Activated CD4-positive, alpha-beta memory T cell treated with anti-CD3 and anti-CD28 coated beads, Interleukin-2, amount 10 ng/mL, durations not matched to agents 7 days and 5 days (primary cell): ENCODE measurements at regions not wholly inside any gene's neighbourhood (a gene's known extent, or its start where the extent isn't known, plus 50 kb on each side); places are given as distances from the start of the nearest gene placed in this dataset.

Experiments
- CTCF ChIA-PET: fragments of 350-600 bp; sonication (Branson Sonifier 250); formaldehyde crosslinking; loops from one replicate; lab custom pipeline; 2021; ENCODE audit warnings: antibody characterized with exemption, inconsistent platforms; lab: Charles Lee
- POLR2A ChIA-PET: fragments of 350-600 bp; sonication (Branson Sonifier 250); formaldehyde crosslinking; loops from one replicate; lab custom pipeline; 2021; ENCODE audit warnings: antibody characterized with exemption; lab: Charles Lee
- DNase-seq: peaks from one replicate; pipeline ENCODE4 v3.0.0-alpha.2; 2020
- H3K27ac Mint-ChIP-seq: one replicate; pipeline ENCODE4 v1.8.0; 2021; ENCODE audit warnings: mild to moderate bottlenecking, mixed read lengths
- H3K27me3 Mint-ChIP-seq: one replicate; pipeline ENCODE4 v1.8.0; 2021; ENCODE audit warnings: mixed read lengths
- H3K36me3 Mint-ChIP-seq: one replicate; pipeline ENCODE4 v1.8.0; 2021; ENCODE audit warnings: low read depth, mixed read lengths
- H3K4me1 Mint-ChIP-seq: one replicate; pipeline ENCODE4 v1.8.0; 2021; ENCODE audit warnings: mixed read lengths
- H3K4me3 Mint-ChIP-seq: one replicate; pipeline ENCODE4 v1.8.0; 2021; ENCODE audit warnings: mild to moderate bottlenecking, mixed read lengths
- H3K9me3 Mint-ChIP-seq: one replicate; pipeline ENCODE4 v1.8.0; 2021; ENCODE audit warnings: mixed read lengths

DNA sequence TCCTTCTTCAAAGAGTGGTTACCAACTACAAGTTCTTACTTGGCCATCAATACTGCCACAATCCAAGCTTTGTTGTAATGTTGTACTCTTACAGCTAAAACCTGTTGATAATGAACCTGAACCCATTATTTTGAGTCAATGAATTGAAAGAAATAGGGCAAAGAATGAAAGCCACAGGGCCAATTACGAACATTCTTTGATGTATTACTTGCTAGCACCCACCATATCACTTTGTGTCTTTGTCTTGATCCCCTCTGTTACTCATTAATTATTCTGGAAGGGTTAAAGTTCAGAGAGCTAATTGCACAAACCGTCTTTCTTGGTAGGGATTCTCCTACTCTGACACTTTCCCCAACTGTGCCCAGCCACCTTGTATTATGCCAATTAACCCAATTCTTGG, 53.2 kb upstream of the TFEC start:
- Mint-ChIP-seq H3K4me3 (no peak overlapping the region), H3K4me1 (no peaks in the 10 kb centered on the region), H3K36me3 (no peaks in the 10 kb centered on the region), H3K27me3 (no peaks in the 10 kb centered on the region), H3K9me3 (no peaks in the 10 kb centered on the region), H3K27ac (no peak overlapping the region)
- no peak for DNase-seq
- POLR2A ChIA-PET: interaction anchor here (0.5 kb wide), 1 partner anchor 405 kb away, joined by 3 read pairs; no protein-coding TSS in a partner anchor
- CTCF ChIA-PET: no interaction called here

DNA sequence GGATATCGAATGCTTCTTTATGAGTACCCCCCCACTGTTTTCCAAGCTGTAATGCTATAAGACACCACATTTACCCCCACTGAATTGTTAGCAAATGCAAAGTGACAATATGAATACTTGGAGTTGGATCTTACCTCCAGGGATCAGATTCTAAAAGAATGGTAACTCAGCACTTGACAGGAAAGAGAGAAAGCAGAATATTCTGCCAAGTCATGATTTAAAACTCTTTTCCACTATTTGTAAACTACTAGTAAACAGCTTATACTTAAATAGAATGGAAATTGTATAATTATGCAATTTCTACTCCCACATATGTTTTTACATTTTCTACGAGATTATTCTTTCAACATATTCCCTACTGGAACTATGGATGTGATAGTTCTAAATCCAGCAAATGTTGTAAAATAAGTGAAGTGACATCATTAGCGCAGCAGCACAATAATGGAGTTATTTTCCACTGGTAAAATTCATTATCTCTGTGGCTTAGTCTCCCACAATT, 56.0 kb upstream of the TFEC start:
- H3K4me1 Mint-ChIP-seq: no peaks in the 10 kb centered on the region
- ChIA-PET CTCF (no interaction called here), POLR2A (no interaction called here)

DNA sequence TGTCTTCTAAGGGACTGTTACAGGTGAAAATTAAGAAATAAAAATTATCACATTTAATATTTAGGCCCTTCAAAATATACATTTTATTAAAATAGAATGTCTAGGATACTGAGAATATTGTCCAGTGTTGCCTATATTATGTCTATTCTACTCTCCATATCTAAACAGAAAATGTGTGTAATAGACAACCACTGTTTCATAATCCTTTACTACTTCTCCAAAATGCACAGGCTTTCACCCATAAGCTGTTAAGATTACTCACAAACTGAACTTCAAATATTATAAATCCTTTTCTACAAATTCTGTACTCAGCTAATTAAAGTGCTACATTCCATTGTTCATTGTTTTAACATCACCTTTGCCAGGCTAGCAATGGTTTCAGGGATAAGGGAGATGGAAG, 56.7 kb upstream of the TFEC start:
- Mint-ChIP-seq H3K4me1 (no peaks in the 10 kb centered on the region), H3K4me3 (no peak overlapping the region), H3K27me3 (peaks cover 1% of the 10 kb centered on the region), H3K9me3 (no peaks in the 10 kb centered on the region), H3K36me3 (no peaks in the 10 kb centered on the region), H3K27ac (no peak overlapping the region)
- CTCF ChIA-PET: no interaction called here
- POLR2A ChIA-PET: no interaction called here
- no peak for DNase-seq

More for the DNA sequence above, 56.0 kb upstream of the TFEC start:
- no peak for DNase-seq
- H3K36me3 Mint-ChIP-seq: no peaks in the 10 kb centered on the region
- H3K4me3 Mint-ChIP-seq: no peak overlapping the region
- peaks cover 1% of the 10 kb centered on the region for H3K27me3 Mint-ChIP-seq
- no peaks in the 10 kb centered on the region for H3K9me3 Mint-ChIP-seq
- no peak overlapping the region for H3K27ac Mint-ChIP-seq

DNA sequence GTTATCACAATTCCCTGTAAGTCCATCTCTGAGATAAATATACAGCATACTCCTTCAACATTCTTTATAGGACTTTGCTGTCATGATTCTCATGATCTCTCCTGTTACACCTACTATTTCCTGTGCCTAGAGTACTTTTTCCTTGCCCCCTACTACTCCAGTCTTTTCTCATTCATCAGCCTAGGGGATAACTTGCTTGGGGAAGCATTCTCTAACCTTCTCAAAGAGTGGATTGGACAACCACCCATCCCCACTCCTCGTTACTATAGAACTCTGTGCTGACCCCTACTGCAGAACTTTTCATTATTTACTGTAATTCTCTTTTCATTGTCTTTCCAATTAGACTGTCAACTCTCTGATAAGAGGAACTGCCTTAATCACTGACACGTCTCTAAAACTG, 57.4 kb upstream of the TFEC start:
- ChIA-PET POLR2A (no interaction called here), CTCF (no interaction called here)
- Mint-ChIP-seq H3K9me3 (no peaks in the 10 kb centered on the region), H3K4me1 (no peaks in the 10 kb centered on the region), H3K27ac (no peak overlapping the region), H3K4me3 (no peak overlapping the region), H3K36me3 (no peaks in the 10 kb centered on the region), H3K27me3 (peaks cover 1% of the 10 kb centered on the region)
- DNase-seq: no peak

DNA sequence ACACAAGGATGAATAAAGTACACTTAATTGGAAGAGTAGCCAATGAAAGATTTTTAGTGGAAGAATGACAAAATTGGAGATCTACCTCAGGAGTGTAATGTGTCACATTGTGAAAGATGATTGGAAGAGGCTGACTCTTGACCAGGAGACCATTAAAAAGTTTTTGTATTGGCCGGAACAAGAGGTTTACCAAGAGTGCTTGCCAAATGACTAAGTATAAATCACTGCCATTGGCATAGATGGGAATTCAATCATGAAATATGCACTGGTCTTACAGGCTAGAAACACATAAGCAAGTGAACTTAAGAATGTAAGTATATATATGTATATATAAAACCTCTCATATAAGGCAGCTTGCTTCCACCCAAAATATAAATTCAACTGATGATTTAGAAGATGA, 58.7 kb upstream of the TFEC start:
- Mint-ChIP-seq H3K27ac (no peak overlapping the region), H3K4me1 (no peaks in the 10 kb centered on the region), H3K9me3 (no peaks in the 10 kb centered on the region), H3K36me3 (no peaks in the 10 kb centered on the region), H3K4me3 (no peak overlapping the region), H3K27me3 (peaks cover 1% of the 10 kb centered on the region)
- ChIA-PET CTCF (no interaction called here), POLR2A (no interaction called here)
- no peak for DNase-seq

DNA sequence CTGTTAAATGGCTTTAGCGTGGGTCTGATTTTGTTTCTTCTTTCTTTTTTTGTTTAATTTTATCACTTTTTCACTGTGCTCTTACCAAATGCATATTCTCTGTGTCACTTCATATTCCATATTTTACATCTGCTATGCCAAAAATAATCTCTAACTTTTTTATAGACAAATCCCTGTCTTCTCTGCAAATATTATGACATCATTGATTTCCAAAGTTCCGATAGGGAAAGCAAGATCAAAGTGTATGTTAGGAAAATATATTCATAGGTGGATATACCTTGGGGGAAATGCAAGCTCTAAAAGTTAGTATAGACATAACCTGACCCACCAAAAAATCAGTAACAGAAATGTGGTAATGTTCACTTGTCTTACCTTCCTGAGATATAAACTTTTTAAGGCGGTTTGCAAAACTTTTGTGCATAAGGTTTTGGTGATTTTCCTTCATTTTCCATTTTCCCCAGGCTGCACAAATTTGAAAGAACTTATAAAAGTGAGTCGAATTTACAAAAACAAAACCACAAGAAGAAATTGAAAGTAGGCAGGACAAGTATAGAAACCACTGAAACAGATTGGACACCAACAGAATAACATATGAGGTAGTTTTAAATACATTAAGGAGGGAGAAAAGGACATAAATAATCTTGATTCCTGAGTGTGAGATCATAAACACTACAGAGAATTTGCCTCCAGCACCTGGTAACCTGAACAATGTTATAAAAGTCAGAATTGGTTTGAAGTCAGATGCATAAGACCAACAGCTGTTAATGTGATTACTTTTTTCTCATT, 63.1 kb upstream of the TFEC start:
- no peak for DNase-seq
- ChIA-PET CTCF (no interaction called here), POLR2A (no interaction called here)
- Mint-ChIP-seq H3K36me3 (no peaks in the 10 kb centered on the region), H3K27ac (no peak overlapping the region), H3K9me3 (no peaks in the 10 kb centered on the region), H3K4me1 (no peaks in the 10 kb centered on the region), H3K27me3 (peaks cover 1% of the 10 kb centered on the region), H3K4me3 (no peak overlapping the region)

DNA sequence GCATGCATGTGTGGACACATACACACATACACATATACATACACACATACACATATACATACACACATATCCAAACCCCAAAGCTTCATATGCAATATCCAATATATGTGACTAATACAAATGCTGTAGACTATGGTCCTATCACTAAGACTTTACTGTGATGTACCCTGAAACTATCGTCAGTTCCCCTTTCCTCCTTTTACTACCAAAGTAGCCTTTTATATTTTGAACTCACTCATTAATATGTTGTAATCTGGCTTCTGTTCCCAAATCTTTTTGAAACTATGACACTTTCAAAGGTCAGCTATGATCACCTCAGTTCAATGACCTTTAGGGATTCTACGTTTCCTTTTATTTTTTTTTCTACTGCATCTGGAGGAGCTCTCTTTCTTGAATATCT, 64.8 kb upstream of the TFEC start:
- no peak for DNase-seq
- Mint-ChIP-seq H3K9me3 (no peaks in the 10 kb centered on the region), H3K27ac (no peak overlapping the region), H3K4me3 (no peak overlapping the region), H3K36me3 (no peaks in the 10 kb centered on the region), H3K4me1 (no peaks in the 10 kb centered on the region), H3K27me3 (no peaks in the 10 kb centered on the region)
- POLR2A ChIA-PET: no interaction called here
- CTCF ChIA-PET: no interaction called here

DNA sequence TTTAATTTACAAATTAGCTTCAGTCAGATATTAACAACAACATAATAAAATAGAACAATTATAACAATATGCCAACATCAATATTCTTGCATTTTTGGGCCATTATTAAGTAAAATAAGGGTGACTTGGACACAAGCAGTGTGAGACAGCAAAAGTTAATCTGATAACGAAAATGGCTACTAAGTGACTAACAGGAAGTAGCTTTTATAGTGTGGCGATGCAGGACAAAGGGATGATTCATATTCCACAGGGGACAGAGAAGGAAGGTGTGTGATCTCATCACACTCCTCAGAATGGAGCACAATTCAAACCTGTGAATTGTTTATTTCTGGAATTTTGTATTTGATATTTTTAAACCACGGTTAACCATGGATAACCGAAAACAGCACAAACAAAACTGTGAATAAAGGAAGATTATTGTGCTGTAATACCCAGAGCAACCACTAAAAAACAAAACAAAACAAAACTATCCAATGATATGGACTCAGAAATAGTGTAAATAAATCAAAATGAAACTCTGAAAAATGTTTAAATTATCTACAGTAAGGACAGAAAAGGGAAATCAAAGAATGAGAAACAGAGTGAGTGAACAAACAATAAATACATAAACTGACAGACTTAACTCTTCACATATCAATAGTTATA, 66.9 kb upstream of the TFEC start:
- H3K27ac Mint-ChIP-seq: no peak overlapping the region
- no peaks in the 10 kb centered on the region for H3K36me3 Mint-ChIP-seq
- ChIA-PET POLR2A (no interaction called here), CTCF (interaction anchor here (1.0 kb wide), 1 partner anchor 35 kb away, joined by 3 read pairs; no protein-coding TSS in a partner anchor)
- H3K27me3 Mint-ChIP-seq: peaks cover 10% of the 10 kb centered on the region
- no peaks in the 10 kb centered on the region for H3K4me1 Mint-ChIP-seq
- no peaks in the 10 kb centered on the region for H3K9me3 Mint-ChIP-seq
- DNase-seq: no peak
- no peak overlapping the region for H3K4me3 Mint-ChIP-seq

DNA sequence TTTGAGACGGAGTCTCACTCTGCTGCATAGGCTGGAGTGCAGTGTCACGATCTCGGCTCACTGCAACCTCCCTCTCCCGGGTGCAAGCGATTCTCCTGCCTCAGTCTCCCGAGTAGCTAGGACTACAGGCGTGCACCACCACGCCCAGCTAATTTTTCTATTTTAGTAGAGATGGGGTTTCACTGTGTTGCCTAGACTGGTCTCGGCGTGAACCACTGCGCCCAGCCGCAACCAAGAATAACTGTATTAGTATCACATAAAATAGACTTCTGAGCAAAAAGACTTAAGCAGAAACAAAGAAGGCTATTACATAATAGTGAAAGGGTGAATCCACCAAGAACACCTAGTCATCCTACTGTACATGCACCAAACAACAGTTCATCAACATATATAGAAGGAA, 67.6 kb upstream of the TFEC start:
- Mint-ChIP-seq H3K9me3 (no peaks in the 10 kb centered on the region), H3K4me3 (no peak overlapping the region), H3K27ac (no peak overlapping the region), H3K4me1 (no peaks in the 10 kb centered on the region), H3K36me3 (no peaks in the 10 kb centered on the region), H3K27me3 (peaks cover 15% of the 10 kb centered on the region)
- ChIA-PET POLR2A (no interaction called here), CTCF (no interaction called here)
- no peak for DNase-seq

DNA sequence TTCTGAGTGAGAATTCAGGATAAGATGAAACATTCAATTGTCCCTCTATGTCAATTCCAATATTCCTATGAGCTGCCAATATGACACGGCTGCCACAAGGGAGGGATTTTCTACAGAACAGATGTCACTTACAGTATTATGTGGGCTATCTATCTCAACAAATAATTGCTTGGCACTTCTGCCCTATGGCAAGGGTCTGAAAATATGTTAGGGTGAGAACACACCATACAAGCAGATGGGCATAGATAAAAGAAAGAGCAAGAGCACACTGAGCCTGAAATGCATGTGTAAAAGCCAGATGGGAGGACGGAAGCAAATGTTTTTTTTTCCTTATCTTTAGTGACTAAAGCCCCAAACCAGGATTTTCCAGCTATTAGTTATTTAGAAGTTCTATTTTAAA, 70.1 kb upstream of the TFEC start:
- no peak for DNase-seq
- Mint-ChIP-seq H3K4me1 (no peaks in the 10 kb centered on the region), H3K27me3 (peaks cover 20% of the 10 kb centered on the region), H3K36me3 (no peaks in the 10 kb centered on the region), H3K27ac (no peak overlapping the region), H3K4me3 (no peak overlapping the region), H3K9me3 (no peaks in the 10 kb centered on the region)
- CTCF ChIA-PET: no interaction called here
- POLR2A ChIA-PET: no interaction called here

DNA sequence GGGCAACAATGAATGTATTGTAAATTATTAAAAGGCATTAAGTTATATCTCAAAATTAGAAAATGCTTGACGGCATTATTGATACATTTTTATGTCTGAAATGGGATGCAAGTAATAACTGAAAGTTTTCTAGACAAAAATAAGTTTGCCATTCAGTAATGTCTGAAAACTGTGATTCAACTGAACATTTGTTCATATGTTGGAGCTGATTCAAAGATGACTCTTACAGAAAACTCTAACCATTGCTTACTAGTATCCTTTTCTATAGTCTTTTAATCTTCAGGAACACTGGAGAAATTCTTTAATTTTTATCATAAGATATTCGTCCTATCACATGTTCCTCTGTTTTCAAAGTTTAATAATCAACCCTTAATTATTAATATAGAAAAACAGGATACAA, 71.1 kb upstream of the TFEC start:
- Mint-ChIP-seq H3K27ac (no peak overlapping the region), H3K9me3 (no peaks in the 10 kb centered on the region), H3K4me1 (no peaks in the 10 kb centered on the region), H3K27me3 (peaks cover 23% of the 10 kb centered on the region), H3K4me3 (no peak overlapping the region), H3K36me3 (no peaks in the 10 kb centered on the region)
- no peak for DNase-seq
- CTCF ChIA-PET: no interaction called here
- POLR2A ChIA-PET: no interaction called here

DNA sequence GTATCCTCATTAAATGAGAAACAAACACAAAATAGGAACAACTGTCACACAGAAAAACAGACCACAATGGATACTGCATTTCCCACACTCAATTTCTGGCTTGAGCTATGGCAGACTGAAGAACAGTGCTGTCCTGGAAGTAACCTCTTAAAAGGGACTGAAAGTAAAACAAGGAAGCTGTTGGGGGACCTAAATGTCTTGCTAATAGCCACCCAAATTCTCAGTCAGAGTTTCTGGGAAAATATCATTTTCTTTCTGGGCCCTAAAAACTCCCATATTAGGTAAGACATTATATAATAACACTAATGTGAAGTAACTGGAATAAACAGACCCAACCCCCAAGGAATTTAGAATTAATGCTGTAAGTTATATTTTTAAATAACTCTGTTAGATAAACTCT, 80.9 kb upstream of the TFEC start:
- no peaks in the 10 kb centered on the region for H3K9me3 Mint-ChIP-seq
- ChIA-PET POLR2A (no interaction called here), CTCF (no interaction called here)
- no peaks in the 10 kb centered on the region for H3K36me3 Mint-ChIP-seq
- H3K4me3 Mint-ChIP-seq: no peak overlapping the region
- H3K27me3 Mint-ChIP-seq: peaks cover 10% of the 10 kb centered on the region
- H3K4me1 Mint-ChIP-seq: no peaks in the 10 kb centered on the region
- DNase-seq: no peak
- H3K27ac Mint-ChIP-seq: no peak overlapping the region

DNA sequence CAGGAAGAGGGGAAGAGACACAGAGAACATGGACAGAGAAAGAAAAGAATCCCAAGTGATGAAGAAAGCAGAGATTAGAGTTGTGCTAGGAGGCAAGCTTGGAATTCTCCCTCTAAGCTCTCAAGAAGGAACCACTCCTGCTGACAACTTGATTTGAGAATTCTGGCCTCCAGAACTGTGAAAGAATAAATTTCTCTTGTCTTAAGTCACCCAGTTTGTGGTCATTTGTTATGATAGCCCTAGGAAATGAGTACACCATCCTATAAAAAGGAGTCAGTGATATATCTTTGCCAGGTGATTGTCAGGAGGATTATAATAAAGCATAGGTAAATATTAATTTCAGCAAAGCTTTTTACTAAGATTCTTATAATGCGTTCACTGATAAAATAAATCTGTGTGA, 82.7 kb upstream of the TFEC start:
- no peak overlapping the region for H3K27ac Mint-ChIP-seq
- ChIA-PET CTCF (no interaction called here), POLR2A (no interaction called here)
- H3K4me1 Mint-ChIP-seq: no peaks in the 10 kb centered on the region
- peaks cover 18% of the 10 kb centered on the region for H3K27me3 Mint-ChIP-seq
- no peak for DNase-seq
- no peaks in the 10 kb centered on the region for H3K9me3 Mint-ChIP-seq
- H3K4me3 Mint-ChIP-seq: no peak overlapping the region
- no peaks in the 10 kb centered on the region for H3K36me3 Mint-ChIP-seq

DNA sequence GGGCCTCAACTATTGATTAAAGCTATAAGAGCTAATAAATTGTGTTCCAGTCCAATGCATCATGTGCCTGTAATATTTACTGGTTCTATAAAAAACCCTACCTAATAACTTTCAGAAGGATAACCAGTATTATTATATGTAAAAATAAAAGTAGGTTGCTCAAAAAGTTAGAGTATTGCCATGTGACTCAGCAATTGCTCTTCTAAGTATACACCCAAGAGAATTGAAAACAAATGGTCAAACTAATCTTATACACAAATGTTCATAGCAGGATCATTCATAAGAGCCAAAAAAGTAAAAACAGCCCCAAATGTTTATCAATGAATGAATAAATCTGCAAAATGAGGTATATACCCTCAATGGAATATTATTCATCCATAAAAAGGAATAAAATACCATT, 89.5 kb upstream of the TES start:
- H3K36me3 Mint-ChIP-seq: no peaks in the 10 kb centered on the region

More for the DNA sequence above, 89.5 kb upstream of the TES start:
- Mint-ChIP-seq H3K27ac (no peak overlapping the region), H3K9me3 (no peaks in the 10 kb centered on the region), H3K27me3 (peaks cover 35% of the 10 kb centered on the region), H3K4me3 (no peak overlapping the region), H3K4me1 (no peaks in the 10 kb centered on the region)
- ChIA-PET CTCF (no interaction called here), POLR2A (no interaction called here)
- DNase-seq: no peak
